Stomach (tissue), 4 donors: ENCODE measurements at regions not wholly inside any gene's neighbourhood (a gene's known extent, or its start where the extent isn't known, plus 50 kb on each side); places are given as distances from the start of the nearest gene placed in this dataset.

ENCODE experiments used
- CTCF ChIP-seq, 7 experiments: fragments of 450-650 bp in 4 of 7; fragments of 200-600 bp in 3 of 7; sonication (generic) in 3 of 7; IDR thresholded peaks; one replicate each; pipeline ENCODE4 v1.5.1; 2016 to 2019; ENCODE audit warnings: antibody characterized with exemption in 7 of 7, control low read depth in 2 of 7, mild to moderate bottlenecking in 1 of 7
- POLR2A ChIP-seq, 4 donors: fragments of 450-650 bp; IDR thresholded peaks; one replicate each; pipeline ENCODE4 v1.6.1; 2016; ENCODE audit warnings: antibody characterized with exemption in 4 of 4, control low read depth in 2 of 4, mild to moderate bottlenecking in 1 of 4, moderate library complexity in 1 of 4
- POLR2AphosphoS5 ChIP-seq, 3 donors: sonication (generic); formaldehyde crosslinking; IDR thresholded peaks; one replicate each; pipeline ENCODE4 v1.6.1; 2016; ENCODE audit warnings: antibody characterized with exemption in 3 of 3

GRCh38 chr3:79846148-79846933 lies 78.5 kb upstream of the ROBO1 start:
- TF ChIP-seq POLR2AphosphoS5 (IDR thresholded peaks at IDR 0.05) (no peak), POLR2A (IDR thresholded peaks at IDR 0.05) (no peak), CTCF (IDR thresholded peaks at IDR 0.05) (no peak)
